ENCODE measurements at regions not wholly inside any gene's neighbourhood (a gene's known extent, or its start where the extent isn't known, plus 50 kb on each side); places are given as distances from the start of the nearest gene placed in this dataset.

DNA sequence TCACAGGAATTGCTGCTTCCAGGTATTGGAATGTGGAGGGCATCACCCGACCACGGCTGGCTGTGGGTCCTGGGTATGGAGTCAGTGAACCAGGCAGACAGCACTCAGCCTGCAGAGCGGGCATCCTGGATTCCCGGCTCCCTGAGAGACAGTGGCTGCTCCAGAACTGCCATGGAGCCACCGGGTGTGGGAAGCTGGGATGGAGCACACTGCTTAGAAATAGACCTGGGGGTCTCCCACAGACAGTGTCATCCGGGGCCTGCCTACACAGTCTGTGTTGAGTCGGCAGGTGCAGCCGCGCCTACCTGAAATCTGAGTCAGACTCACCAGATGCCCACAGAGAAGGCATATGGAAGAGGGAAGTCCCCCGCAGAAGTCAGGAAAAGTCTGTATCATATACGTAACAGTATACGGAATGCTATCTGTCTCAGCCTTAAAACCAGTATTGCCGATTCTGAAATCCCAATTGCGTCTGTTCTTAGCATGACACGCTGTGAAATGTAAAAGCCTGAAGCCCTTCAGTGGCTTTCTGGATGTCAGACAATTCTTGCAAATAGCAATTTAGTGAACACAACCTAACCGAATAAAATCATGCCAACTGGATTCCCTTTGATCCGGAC is 509.7 kb upstream of the MYT1L start:
- no peaks in the 10 kb centered on the region for H3K4me1 ChIP-seq (ENCODE audit: control insufficient read depth, insufficient read depth, low read length)
- H3K27ac ChIP-seq (ENCODE audit: control insufficient read depth, insufficient read depth): no peak overlapping the region
- DNase-seq (ENCODE audit: low read depth, low spot score) (no peak), FAIRE-seq (no peak), ATAC-seq (no peak)
- H3K9ac ChIP-seq (ENCODE audit: control insufficient read depth, insufficient read depth, low read length): no peak overlapping the region
- 57% methylated on average over 17 of the region's 17 CpGs for WGBS (ENCODE audit: insufficient coverage, insufficient replicate concordance, low lambda C conversion rate, missing lambda C conversion rate)
- H3K36me3 ChIP-seq (ENCODE audit: control insufficient read depth in 2 of 2, insufficient read depth in 2 of 2, low read length in 1 of 2): no peaks in the 10 kb centered on the region
- ChIA-PET SMC1A (ENCODE audit: uncharacterized antibody, unreplicated experiment) (no interaction called here), POLR2A (no interaction called here), CTCF (no interaction called here), RAD21 (ENCODE audit: unreplicated experiment) (no interaction called here)
- BruUV-seq (replicated peaks): no TSS peak
- in situ Hi-C loops (cut with MboI) (no loop called here), intact Hi-C loops (cut with micrococcal nuclease; ENCODE audit: unreplicated experiment) (no loop called here)
- no peaks in the 10 kb centered on the region; the same call in 1 of the 2 replicates for H4K20me1 ChIP-seq (ENCODE audit: control insufficient read depth, insufficient read depth)
- TF ChIP-seq, protein P1, sequence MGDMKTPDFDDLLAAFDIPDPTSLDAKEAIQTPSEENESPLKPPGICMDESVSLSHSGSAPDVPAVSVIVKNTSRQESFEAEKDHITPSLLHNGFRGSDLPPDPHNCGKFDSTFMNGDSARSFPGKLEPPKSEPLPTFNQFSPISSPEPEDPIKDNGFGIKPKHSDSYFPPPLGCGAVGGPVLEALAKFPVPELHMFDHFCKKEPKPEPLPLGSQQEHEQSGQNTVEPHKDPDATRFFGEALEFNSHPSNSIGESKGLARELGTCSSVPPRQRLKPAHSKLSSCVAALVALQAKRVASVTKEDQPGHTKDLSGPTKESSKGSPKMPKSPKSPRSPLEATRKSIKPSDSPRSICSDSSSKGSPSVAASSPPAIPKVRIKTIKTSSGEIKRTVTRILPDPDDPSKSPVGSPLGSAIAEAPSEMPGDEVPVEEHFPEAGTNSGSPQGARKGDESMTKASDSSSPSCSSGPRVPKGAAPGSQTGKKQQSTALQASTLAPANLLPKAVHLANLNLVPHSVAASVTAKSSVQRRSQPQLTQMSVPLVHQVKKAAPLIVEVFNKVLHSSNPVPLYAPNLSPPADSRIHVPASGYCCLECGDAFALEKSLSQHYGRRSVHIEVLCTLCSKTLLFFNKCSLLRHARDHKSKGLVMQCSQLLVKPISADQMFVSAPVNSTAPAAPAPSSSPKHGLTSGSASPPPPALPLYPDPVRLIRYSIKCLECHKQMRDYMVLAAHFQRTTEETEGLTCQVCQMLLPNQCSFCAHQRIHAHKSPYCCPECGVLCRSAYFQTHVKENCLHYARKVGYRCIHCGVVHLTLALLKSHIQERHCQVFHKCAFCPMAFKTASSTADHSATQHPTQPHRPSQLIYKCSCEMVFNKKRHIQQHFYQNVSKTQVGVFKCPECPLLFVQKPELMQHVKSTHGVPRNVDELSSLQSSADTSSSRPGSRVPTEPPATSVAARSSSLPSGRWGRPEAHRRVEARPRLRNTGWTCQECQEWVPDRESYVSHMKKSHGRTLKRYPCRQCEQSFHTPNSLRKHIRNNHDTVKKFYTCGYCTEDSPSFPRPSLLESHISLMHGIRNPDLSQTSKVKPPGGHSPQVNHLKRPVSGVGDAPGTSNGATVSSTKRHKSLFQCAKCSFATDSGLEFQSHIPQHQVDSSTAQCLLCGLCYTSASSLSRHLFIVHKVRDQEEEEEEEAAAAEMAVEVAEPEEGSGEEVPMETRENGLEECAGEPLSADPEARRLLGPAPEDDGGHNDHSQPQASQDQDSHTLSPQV (IDR thresholded peaks at IDR 0.05): no peak
- TF ChIP-seq NKRF (conservative IDR thresholded peaks at IDR 0.05) (no peak), RBBP5 (conservative IDR thresholded peaks at IDR 0.05) (no peak)
- no peaks in the 10 kb centered on the region for H3K9me3 ChIP-seq (replicated peaks; ENCODE audit: control insufficient read depth, insufficient read depth, low read length)
- H2AFZ ChIP-seq (ENCODE audit: control insufficient read depth, low read depth, low read length): no peak overlapping the region
- no peaks in the 10 kb centered on the region for H3K79me2 ChIP-seq (ENCODE audit: control insufficient read depth, insufficient read depth, low read length)
- no peak overlapping the region for H3K4me3 ChIP-seq
- no peaks in the 10 kb centered on the region; a peak in 2 of 4 replicates for H3K27me3 ChIP-seq (replicated peaks in 1 of 2; ENCODE audit: control insufficient read depth in 2 of 2, insufficient read depth in 2 of 2, low read length in 1 of 2)
- no peak overlapping the region for H3K4me2 ChIP-seq (ENCODE audit: control insufficient read depth, insufficient read depth)

Data from GM12878 (cell line).